Neural crest cell (in vitro differentiated cells): ENCODE measurements at regions not wholly inside any gene's neighbourhood (a gene's known extent, or its start where the extent isn't known, plus 50 kb on each side); places are given as distances from the start of the nearest gene placed in this dataset.

ENCODE experiments used
- DNase-seq: peaks from one replicate; pipeline ENCODE4 v3.0.0; 2021; ENCODE audit warnings: low read depth, mixed read lengths, low spot score
- H3K27ac Mint-ChIP-seq: one replicate; pipeline ENCODE4 v1.8.0; 2021; ENCODE audit warnings: mild to moderate bottlenecking, mixed read lengths; ENCODE audit not compliant: unreplicated experiment
- H3K27me3 Mint-ChIP-seq: 2 replicates; pipeline ENCODE4 v1.8.0; 2021; ENCODE audit warnings: low read depth, mild to moderate bottlenecking, mixed read lengths
- H3K36me3 Mint-ChIP-seq: 2 replicates; pipeline ENCODE4 v1.8.0; 2021; ENCODE audit warnings: low read depth, mild to moderate bottlenecking, mixed read lengths
- H3K4me1 Mint-ChIP-seq: 2 replicates; pipeline ENCODE4 v1.8.0; 2021; ENCODE audit warnings: mixed read lengths
- H3K4me3 Mint-ChIP-seq: one replicate; pipeline ENCODE4 v1.8.0; 2021; ENCODE audit warnings: mild to moderate bottlenecking, mixed read lengths
- H3K9me3 Mint-ChIP-seq: 2 replicates; pipeline ENCODE4 v1.8.0; 2021; ENCODE audit warnings: mixed read lengths
- CTCF ChIP-seq: fragments of 200-600 bp; sonication (generic); conservative IDR thresholded peaks from 2 replicates; pipeline ENCODE4 v1.5.0; 2021; ENCODE audit warnings: antibody characterized with exemption, mild to moderate bottlenecking

DNA sequence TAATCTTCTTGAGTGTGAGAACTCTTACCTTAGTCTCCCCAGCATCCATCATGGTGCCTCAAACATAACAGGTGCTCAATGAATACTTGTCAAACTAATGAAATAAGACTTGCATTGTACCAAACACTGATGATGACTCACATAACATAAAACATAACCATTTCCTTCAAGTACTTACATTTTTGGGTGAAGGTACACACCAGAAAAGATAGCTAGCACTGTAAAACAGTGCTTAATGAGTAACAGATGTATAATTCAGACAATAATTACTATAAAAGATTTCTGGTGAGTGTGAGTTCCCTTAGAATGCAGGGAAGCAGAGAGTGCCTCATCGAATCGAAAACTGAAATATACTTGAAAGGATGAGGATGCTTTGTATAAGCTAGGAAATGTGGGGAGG is 70.1 kb upstream of the HCCS start:
- Mint-ChIP-seq H3K4me3 (no peak overlapping the region), H3K4me1 (no peaks in the 10 kb centered on the region), H3K9me3 (peaks cover 17% of the 10 kb centered on the region), H3K27me3 (no peaks in the 10 kb centered on the region), H3K27ac (no peak overlapping the region), H3K36me3 (peaks cover 7% of the 10 kb centered on the region)
- no peak for TF ChIP-seq CTCF
- no peak for DNase-seq

GRCh38 chrX:11050013-11050412 is 61.1 kb upstream of the HCCS start:
- H3K27ac Mint-ChIP-seq: no peak overlapping the region
- H3K4me1 Mint-ChIP-seq: no peaks in the 10 kb centered on the region
- H3K27me3 Mint-ChIP-seq: no peaks in the 10 kb centered on the region
- H3K36me3 Mint-ChIP-seq: peaks cover 22% of the 10 kb centered on the region
- H3K4me3 Mint-ChIP-seq: no peak overlapping the region
- TF ChIP-seq CTCF: no peak
- H3K9me3 Mint-ChIP-seq: peaks cover 17% of the 10 kb centered on the region
- no peak for DNase-seq

- no peaks in the 10 kb centered on the region for H3K4me1 Mint-ChIP-seq
- H3K27ac Mint-ChIP-seq: no peak overlapping the region
- no peak for DNase-seq
- peaks cover 11% of the 10 kb centered on the region for H3K9me3 Mint-ChIP-seq
- no peak for TF ChIP-seq CTCF
- no peaks in the 10 kb centered on the region for H3K27me3 Mint-ChIP-seq
- H3K36me3 Mint-ChIP-seq: peaks cover 12% of the 10 kb centered on the region
- H3K4me3 Mint-ChIP-seq: no peak overlapping the region
Measured at GRCh38 chrX:11053351-11053750, 57.8 kb upstream of the HCCS start.

- Mint-ChIP-seq H3K4me1 (no peaks in the 10 kb centered on the region), H3K36me3 (peaks cover 12% of the 10 kb centered on the region), H3K9me3 (peaks cover 13% of the 10 kb centered on the region), H3K27me3 (no peaks in the 10 kb centered on the region), H3K27ac (no peak overlapping the region), H3K4me3 (no peak overlapping the region)
- no peak for DNase-seq
- no peak for TF ChIP-seq CTCF
Measured at GRCh38 chrX:11056322-11057176, 54.6 kb upstream of the HCCS start.

DNA sequence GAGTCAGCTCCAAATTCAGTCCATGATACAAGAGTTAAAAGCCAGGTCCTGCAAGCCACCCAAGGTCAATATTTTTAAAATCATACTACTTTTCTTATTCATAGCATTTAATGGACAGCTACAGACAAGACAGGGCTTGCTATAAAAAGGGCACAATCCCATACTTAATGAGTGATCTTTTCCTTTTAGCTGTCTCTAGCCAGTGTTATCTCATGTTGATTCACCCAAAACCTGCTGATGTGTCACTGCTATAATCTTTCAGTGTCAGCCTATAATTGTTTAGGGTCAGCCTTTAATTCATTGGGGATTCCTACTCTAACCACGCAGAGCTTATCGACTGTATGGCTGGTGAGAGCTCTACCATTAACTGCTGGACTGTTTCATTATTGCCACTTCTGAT is 51.2 kb upstream of the HCCS start:
- Mint-ChIP-seq H3K4me3 (no peak overlapping the region), H3K27ac (no peak overlapping the region), H3K36me3 (peaks cover 8% of the 10 kb centered on the region), H3K4me1 (no peaks in the 10 kb centered on the region), H3K27me3 (no peaks in the 10 kb centered on the region), H3K9me3 (peaks cover 8% of the 10 kb centered on the region)
- DNase-seq: no peak
- no peak for TF ChIP-seq CTCF
